Lung (tissue), 11 donors: ENCODE measurements at regions not wholly inside any gene's neighbourhood (a gene's known extent, or its start where the extent isn't known, plus 50 kb on each side); places are given as distances from the start of the nearest gene placed in this dataset.

ENCODE experiments used
- ATAC-seq: fragments of 200-7000 bp; cut with Tn5 transposase; one replicate; pipeline ENCODE4 v1.9.1; 2020; ENCODE audit warnings: moderate number of reproducible peaks; ENCODE audit not compliant: insufficient read depth, low FRiP score
- DNase-seq, 3 donors: peaks; one replicate each; pipeline ENCODE4 v3.0.0-alpha.2; 2013 to 2017
- H3K27ac ChIP-seq, 2 donors: one replicate each; pipeline ENCODE4 v1.5.1; 2013; ENCODE audit warnings: mild to moderate bottlenecking in 2 of 2, moderate library complexity in 2 of 2, control low read depth in 1 of 2, inconsistent platforms in 1 of 2, low read depth in 1 of 2, low read length in 1 of 2
- H3K27me3 ChIP-seq, 3 donors: one replicate each; pipeline ENCODE4 v1.5.1; 2013; ENCODE audit warnings: low read length in 2 of 3; ENCODE audit not compliant: control insufficient read depth in 3 of 3, insufficient read depth in 3 of 3
- H3K36me3 ChIP-seq, 4 donors: one replicate each; pipeline ENCODE4 v1.5.1; 2013; ENCODE audit warnings: low read length in 4 of 4, mild to moderate bottlenecking in 1 of 4, moderate library complexity in 1 of 4; ENCODE audit not compliant: control insufficient read depth in 4 of 4, insufficient read depth in 4 of 4
- H3K4me1 ChIP-seq, 5 donors: one replicate each; pipeline ENCODE4 v1.5.1; 2013; ENCODE audit warnings: low read length in 5 of 5, mild to moderate bottlenecking in 2 of 5, moderate library complexity in 1 of 5; ENCODE audit not compliant: control insufficient read depth in 5 of 5, insufficient read depth in 5 of 5
- H3K4me3 ChIP-seq: one replicate; pipeline ENCODE4 v1.5.1; 2013; ENCODE audit warnings: mild to moderate bottlenecking, control low read depth, moderate library complexity
- H3K9ac ChIP-seq, 2 donors: one replicate each; pipeline ENCODE4 v1.5.1; 2013; ENCODE audit warnings: low read length in 2 of 2, control low read depth in 1 of 2; ENCODE audit not compliant: insufficient read depth in 1 of 2
- H3K9me3 ChIP-seq, 4 donors: one replicate each; pipeline ENCODE4 v1.5.1; 2013; ENCODE audit warnings: low read length in 3 of 4, mild to moderate bottlenecking in 1 of 4, moderate library complexity in 1 of 4; ENCODE audit not compliant: control insufficient read depth in 4 of 4, insufficient read depth in 3 of 4
- WGBS, 2 donors: extraction: QIAGEN DNeasy Blood & Tissue Kit; methylation state at CpG; one replicate each; pipeline ENCODE4 v1.1.7; 2013; 5-methylcytosine and 5-hydroxymethylcytosine counted together
- TF ChIP-seq, protein P1 (sequence below): IDR thresholded peaks from 2 replicates; pipeline ENCODE4 v1.5.1; 2012; ENCODE audit warnings: mild to moderate bottlenecking; ENCODE audit errors: control extremely low read depth, extremely low read depth
- donor health status: control.
- donor health status: control.
- donor health status: Bipolar disorder and iron deficiency.
- donor health status: healthy.
- donor health status: DM: yes; HTN: yes; CAD: no.

GRCh38 chr12:23350808-23351207 lies 598.7 kb downstream of the SOX5 start:
- no peak overlapping the region for H3K4me3 ChIP-seq
- no peaks in the 10 kb centered on the region for H3K27me3 ChIP-seq
- H3K9me3 ChIP-seq, result no peaks in the 10 kb centered on the region
- ATAC-seq, result no peak
- TF ChIP-seq, protein P1, sequence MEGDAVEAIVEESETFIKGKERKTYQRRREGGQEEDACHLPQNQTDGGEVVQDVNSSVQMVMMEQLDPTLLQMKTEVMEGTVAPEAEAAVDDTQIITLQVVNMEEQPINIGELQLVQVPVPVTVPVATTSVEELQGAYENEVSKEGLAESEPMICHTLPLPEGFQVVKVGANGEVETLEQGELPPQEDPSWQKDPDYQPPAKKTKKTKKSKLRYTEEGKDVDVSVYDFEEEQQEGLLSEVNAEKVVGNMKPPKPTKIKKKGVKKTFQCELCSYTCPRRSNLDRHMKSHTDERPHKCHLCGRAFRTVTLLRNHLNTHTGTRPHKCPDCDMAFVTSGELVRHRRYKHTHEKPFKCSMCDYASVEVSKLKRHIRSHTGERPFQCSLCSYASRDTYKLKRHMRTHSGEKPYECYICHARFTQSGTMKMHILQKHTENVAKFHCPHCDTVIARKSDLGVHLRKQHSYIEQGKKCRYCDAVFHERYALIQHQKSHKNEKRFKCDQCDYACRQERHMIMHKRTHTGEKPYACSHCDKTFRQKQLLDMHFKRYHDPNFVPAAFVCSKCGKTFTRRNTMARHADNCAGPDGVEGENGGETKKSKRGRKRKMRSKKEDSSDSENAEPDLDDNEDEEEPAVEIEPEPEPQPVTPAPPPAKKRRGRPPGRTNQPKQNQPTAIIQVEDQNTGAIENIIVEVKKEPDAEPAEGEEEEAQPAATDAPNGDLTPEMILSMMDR, result no peak
- H3K9ac ChIP-seq, result no peak overlapping the region
- no peaks in the 10 kb centered on the region for H3K36me3 ChIP-seq
- WGBS, 2 donors, result 79 to 82% methylated on average over 2 of the region's 2 CpGs
- H3K27ac ChIP-seq, result no peak overlapping the region
- H3K4me1 ChIP-seq, result no peaks in the 10 kb centered on the region
- DNase-seq, result no peak

DNA sequence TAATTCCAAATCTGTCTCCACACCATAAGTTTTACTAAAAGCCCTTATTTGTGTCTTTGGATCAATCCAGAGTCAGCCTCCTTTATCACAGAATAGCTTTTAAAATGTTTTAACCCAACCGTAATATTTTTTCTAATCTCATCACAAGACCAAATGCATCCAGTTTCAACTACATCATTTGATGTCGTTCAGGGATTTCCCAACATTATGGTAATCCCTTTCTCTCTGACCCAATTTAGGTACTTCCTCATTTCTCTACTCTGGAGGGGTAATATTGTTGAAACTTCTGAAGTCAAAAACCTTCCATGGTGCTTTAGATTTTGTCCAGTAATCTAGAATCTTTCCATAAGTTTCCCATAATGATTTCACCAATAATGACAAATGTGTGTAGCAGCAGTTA lies 596.8 kb downstream of the SOX5 start:
- Histone ChIP-seq H3K4me1 (no peaks in the 10 kb centered on the region), H3K9ac (no peak overlapping the region), H3K4me3 (no peak overlapping the region), H3K27ac (no peak overlapping the region), H3K36me3 (no peaks in the 10 kb centered on the region), H3K9me3 (no peaks in the 10 kb centered on the region), H3K27me3 (no peaks in the 10 kb centered on the region)
- TF ChIP-seq, protein P1, result no peak
- 68 to 69% methylated on average over 2 of the region's 2 CpGs for WGBS, 2 donors
- DNase-seq, result no peak
- no peak for ATAC-seq

GRCh38 chr12:23354800-23355199 lies 594.7 kb downstream of the SOX5 start:
- Histone ChIP-seq H3K27ac (no peak overlapping the region), H3K4me3 (no peak overlapping the region), H3K9me3 (no peaks in the 10 kb centered on the region), H3K4me1 (no peaks in the 10 kb centered on the region), H3K27me3 (no peaks in the 10 kb centered on the region), H3K9ac (no peak overlapping the region), H3K36me3 (no peaks in the 10 kb centered on the region)
- WGBS, 2 donors, result 37 to 67% methylated on average over 1 of the region's 1 CpG
- TF ChIP-seq, protein P1, result no peak
- ATAC-seq (no peak), DNase-seq (no peak)

GRCh38 chr12:23356440-23356839 lies 593.0 kb downstream of the SOX5 start:
- TF ChIP-seq, protein P1, result no peak
- Histone ChIP-seq H3K36me3 (no peaks in the 10 kb centered on the region), H3K27me3 (no peaks in the 10 kb centered on the region), H3K9me3 (no peaks in the 10 kb centered on the region), H3K27ac (no peak overlapping the region), H3K4me3 (no peak overlapping the region), H3K4me1 (peaks cover 0 to 8% (median 0%) of the 10 kb centered on the region in 5 donors), H3K9ac (no peak overlapping the region)
- no peak for ATAC-seq
- 68 to 85% methylated on average over 3 of the region's 3 CpGs for WGBS, 2 donors
- no peak for DNase-seq
